ENCODE measurements at regions not wholly inside any gene's neighbourhood (a gene's known extent, or its start where the extent isn't known, plus 50 kb on each side); places are given as distances from the start of the nearest gene placed in this dataset.

- ChIA-PET CTCF (interaction anchor here (1.1 kb wide), 1 partner anchor 77 kb away, joined by 3 read pairs; no protein-coding TSS in a partner anchor), POLR2A (no interaction called here)
- no peak for DNase-seq
- peaks cover 0 to 5% of the 10 kb centered on the region in 2 experiments; a peak in 2 of 4 replicates for H3K4me1 ChIP-seq (ENCODE audit: control insufficient read depth in 1 of 2, insufficient read depth in 2 of 2, low read depth in 1 of 2, low read length in 1 of 2)
- H4K20me1 ChIP-seq (ENCODE audit: insufficient read depth): no peaks in the 10 kb centered on the region
- 71% methylated on average over 6 of the region's 6 CpGs for WGBS (ENCODE audit: low lambda C conversion rate)
- no peaks in the 10 kb centered on the region for H3K9me2 ChIP-seq
- H3K9me3 ChIP-seq: no peaks in the 10 kb centered on the region; the same call in 1 of the 2 replicates
- no peaks in the 10 kb centered on the region for H3F3A ChIP-seq (replicated peaks; ENCODE audit: insufficient read depth)
- H3K79me2 ChIP-seq (ENCODE audit: insufficient read depth): no peaks in the 10 kb centered on the region
- TF ChIP-seq RAD21 (IDR thresholded peaks at IDR 0.05; ENCODE audit: low read length): no peak
- no peak for TF ChIP-seq NFIC (IDR thresholded peaks at IDR 0.05; ENCODE audit: borderline replicate concordance)
- no peak for TF ChIP-seq JUND (IDR thresholded peaks at IDR 0.05)
- TF ChIP-seq POLR2AphosphoS5 (IDR thresholded peaks at IDR 0.05; ENCODE audit: low read depth, low read length): no peak
- TF ChIP-seq FOSL2 (IDR thresholded peaks at IDR 0.05; ENCODE audit: borderline replicate concordance, low read depth): no peak
- no peak for TF ChIP-seq GABPA (IDR thresholded peaks at IDR 0.05; ENCODE audit: low read depth)
- TF ChIP-seq, protein P1, sequence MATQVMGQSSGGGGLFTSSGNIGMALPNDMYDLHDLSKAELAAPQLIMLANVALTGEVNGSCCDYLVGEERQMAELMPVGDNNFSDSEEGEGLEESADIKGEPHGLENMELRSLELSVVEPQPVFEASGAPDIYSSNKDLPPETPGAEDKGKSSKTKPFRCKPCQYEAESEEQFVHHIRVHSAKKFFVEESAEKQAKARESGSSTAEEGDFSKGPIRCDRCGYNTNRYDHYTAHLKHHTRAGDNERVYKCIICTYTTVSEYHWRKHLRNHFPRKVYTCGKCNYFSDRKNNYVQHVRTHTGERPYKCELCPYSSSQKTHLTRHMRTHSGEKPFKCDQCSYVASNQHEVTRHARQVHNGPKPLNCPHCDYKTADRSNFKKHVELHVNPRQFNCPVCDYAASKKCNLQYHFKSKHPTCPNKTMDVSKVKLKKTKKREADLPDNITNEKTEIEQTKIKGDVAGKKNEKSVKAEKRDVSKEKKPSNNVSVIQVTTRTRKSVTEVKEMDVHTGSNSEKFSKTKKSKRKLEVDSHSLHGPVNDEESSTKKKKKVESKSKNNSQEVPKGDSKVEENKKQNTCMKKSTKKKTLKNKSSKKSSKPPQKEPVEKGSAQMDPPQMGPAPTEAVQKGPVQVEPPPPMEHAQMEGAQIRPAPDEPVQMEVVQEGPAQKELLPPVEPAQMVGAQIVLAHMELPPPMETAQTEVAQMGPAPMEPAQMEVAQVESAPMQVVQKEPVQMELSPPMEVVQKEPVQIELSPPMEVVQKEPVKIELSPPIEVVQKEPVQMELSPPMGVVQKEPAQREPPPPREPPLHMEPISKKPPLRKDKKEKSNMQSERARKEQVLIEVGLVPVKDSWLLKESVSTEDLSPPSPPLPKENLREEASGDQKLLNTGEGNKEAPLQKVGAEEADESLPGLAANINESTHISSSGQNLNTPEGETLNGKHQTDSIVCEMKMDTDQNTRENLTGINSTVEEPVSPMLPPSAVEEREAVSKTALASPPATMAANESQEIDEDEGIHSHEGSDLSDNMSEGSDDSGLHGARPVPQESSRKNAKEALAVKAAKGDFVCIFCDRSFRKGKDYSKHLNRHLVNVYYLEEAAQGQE (IDR thresholded peaks at IDR 0.05; ENCODE audit: low read depth, low read length): no peak
- no peak for TF ChIP-seq CTCF (IDR thresholded peaks at IDR 0.05)
- TF ChIP-seq RCOR1 (IDR thresholded peaks at IDR 0.05; ENCODE audit: low read length): no peak
- TF ChIP-seq RXRA (IDR thresholded peaks at IDR 0.05; ENCODE audit: borderline replicate concordance, low read depth): no peak
- no peak for TF ChIP-seq ELF1 (IDR thresholded peaks at IDR 0.05)
- no peak for TF ChIP-seq GATA2 (CRISPR knock-in tag; IDR thresholded peaks at IDR 0.05)
- TF ChIP-seq CHD2 (IDR thresholded peaks at IDR 0.05; ENCODE audit: low read length, partially characterized antibody): no peak
- no peak for TF ChIP-seq FOXJ3 (CRISPR knock-in tag; IDR thresholded peaks at IDR 0.05)
- TF ChIP-seq YY1 (IDR thresholded peaks at IDR 0.05; ENCODE audit: low read depth): no peak
- no peak for TF ChIP-seq NRF1 (IDR thresholded peaks at IDR 0.05; ENCODE audit: low read depth, low read length)
- no peak for TF ChIP-seq EP300 (IDR thresholded peaks at IDR 0.05; ENCODE audit: borderline replicate concordance in 1 of 2, low read depth in 1 of 2, low read length in 1 of 2)
- no peaks in the 10 kb centered on the region for H3K27me3 ChIP-seq (ENCODE audit: insufficient read depth)
- H3K36me3 ChIP-seq (replicated peaks in 1 of 2; ENCODE audit: control insufficient read depth in 1 of 2, insufficient read depth in 2 of 2, low read length in 1 of 2): no peaks in the 10 kb centered on the region
- no peak overlapping the region for H3K4me2 ChIP-seq
- H3K4me3 ChIP-seq (ENCODE audit: low read depth in 2 of 2, low read length in 1 of 2): no peak overlapping the region
- H3K9ac ChIP-seq: no peak overlapping the region
- no peak overlapping the region for H3K27ac ChIP-seq (ENCODE audit: low read depth in 2 of 2, low read length in 1 of 2)
- H2AFZ ChIP-seq (ENCODE audit: low read depth): no peak overlapping the region
These were observed 178.8 kb upstream of the ST6GAL2 start for GRCh38 chr2:107064750-107065149.

Measured in SK-N-SH (cell line).